ENCODE measurements at regions not wholly inside any gene's neighbourhood (a gene's known extent, or its start where the extent isn't known, plus 50 kb on each side); places are given as distances from the start of the nearest gene placed in this dataset.

GRCh38 chr4:147336252-147336651, 144.6 kb upstream of the EDNRA start:
- no peak overlapping the region for H3K27ac ChIP-seq
- DNase-seq (ENCODE audit: low spot score), result no peak
- ChIA-PET CTCF (no interaction called here), POLR2A (ENCODE audit: low non-redundant PET) (no interaction called here)
- TF ChIP-seq CTCF (conservative IDR thresholded peaks at IDR 0.05; ENCODE audit: low read depth), result no peak

GRCh38 chr4:147339100-147339499, 141.8 kb upstream of the EDNRA start:
- no peak for TF ChIP-seq CTCF (conservative IDR thresholded peaks at IDR 0.05; ENCODE audit: low read depth)
- H3K27ac ChIP-seq, result no peak overlapping the region
- POLR2A ChIA-PET (ENCODE audit: low non-redundant PET), result no interaction called here
- CTCF ChIA-PET, result interaction anchor here (0.6 kb wide), 1 partner anchor 58 kb away, joined by 3 read pairs; no protein-coding TSS in a partner anchor
- DNase-seq (ENCODE audit: low spot score), result no peak

GRCh38 chr4:147340111-147340510, 140.8 kb upstream of the EDNRA start:
- DNase-seq (ENCODE audit: low spot score), result peak; percentile 27
- POLR2A ChIA-PET (ENCODE audit: low non-redundant PET), result no interaction called here
- no peak for TF ChIP-seq CTCF (conservative IDR thresholded peaks at IDR 0.05; ENCODE audit: low read depth)
- CTCF ChIA-PET, result no interaction called here
- no peak overlapping the region for H3K27ac ChIP-seq

GRCh38 chr4:147340591-147341120, 140.2 kb upstream of the EDNRA start:
- CTCF ChIA-PET, result no interaction called here
- POLR2A ChIA-PET (ENCODE audit: low non-redundant PET), result no interaction called here
- no peak overlapping the region for H3K27ac ChIP-seq
- no peak for TF ChIP-seq CTCF (conservative IDR thresholded peaks at IDR 0.05; ENCODE audit: low read depth)
- no peak for DNase-seq (ENCODE audit: low spot score)

GRCh38 chr4:147343692-147344091, 137.2 kb upstream of the EDNRA start:
- POLR2A ChIA-PET (ENCODE audit: low non-redundant PET), result no interaction called here
- CTCF ChIA-PET, result no interaction called here
- no peak for DNase-seq (ENCODE audit: low spot score)
- TF ChIP-seq CTCF (conservative IDR thresholded peaks at IDR 0.05; ENCODE audit: low read depth), result no peak
- H3K27ac ChIP-seq, result no peak overlapping the region

GRCh38 chr4:147345662-147346061, 135.2 kb upstream of the EDNRA start:
- TF ChIP-seq CTCF (conservative IDR thresholded peaks at IDR 0.05; ENCODE audit: low read depth), result no peak
- ChIA-PET POLR2A (ENCODE audit: low non-redundant PET) (no interaction called here), CTCF (no interaction called here)
- DNase-seq (ENCODE audit: low spot score), result no peak
- no peak overlapping the region for H3K27ac ChIP-seq

GRCh38 chr4:147347217-147347616, 133.7 kb upstream of the EDNRA start:
- TF ChIP-seq CTCF (conservative IDR thresholded peaks at IDR 0.05; ENCODE audit: low read depth), result no peak
- no peak overlapping the region for H3K27ac ChIP-seq
- ChIA-PET CTCF (no interaction called here), POLR2A (ENCODE audit: low non-redundant PET) (no interaction called here)
- DNase-seq (ENCODE audit: low spot score), result no peak

Measured in RWPE1 (cell line).